ENCODE measurements at regions not wholly inside any gene's neighbourhood (a gene's known extent, or its start where the extent isn't known, plus 50 kb on each side); places are given as distances from the start of the nearest gene placed in this dataset.

DNA sequence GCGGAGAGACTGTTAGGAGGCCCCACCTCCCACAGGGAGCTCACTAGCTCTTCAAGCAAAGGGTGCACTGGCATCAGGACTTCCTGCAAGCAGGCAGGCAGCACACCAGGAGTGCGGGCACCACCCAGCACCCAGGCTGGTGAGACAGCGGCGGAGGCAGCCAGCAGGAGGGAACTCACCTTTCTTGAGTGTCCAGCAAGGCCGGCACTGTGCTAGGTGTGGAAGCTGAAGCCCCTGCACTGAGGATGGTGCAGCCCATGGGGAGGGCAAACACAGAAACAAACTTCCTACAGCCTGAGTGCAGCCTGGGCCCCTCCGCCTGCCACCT is 100.7 kb upstream of the ID2 start:
- H3K4me3 ChIP-seq (ENCODE audit: insufficient read length, low read depth) = no peak overlapping the region
- no peak for TF ChIP-seq YY1 (IDR thresholded peaks at IDR 0.05; ENCODE audit: insufficient read depth, insufficient read length)
- H3K9ac ChIP-seq (ENCODE audit: insufficient read length, low read depth) = no peak overlapping the region
- H3K27me3 ChIP-seq (ENCODE audit: insufficient read depth, insufficient read length) = no peaks in the 10 kb centered on the region
- H3K9me3 ChIP-seq (ENCODE audit: insufficient read depth, low read length) = no peaks in the 10 kb centered on the region
- DNase-seq (ENCODE audit: low read depth, low spot score) = no peak
- H3K36me3 ChIP-seq (ENCODE audit: insufficient read depth, insufficient read length, low read length) = no peaks in the 10 kb centered on the region
- peaks cover 15% of the 10 kb centered on the region for H3K4me1 ChIP-seq (ENCODE audit: insufficient read depth, insufficient read length)

DNA sequence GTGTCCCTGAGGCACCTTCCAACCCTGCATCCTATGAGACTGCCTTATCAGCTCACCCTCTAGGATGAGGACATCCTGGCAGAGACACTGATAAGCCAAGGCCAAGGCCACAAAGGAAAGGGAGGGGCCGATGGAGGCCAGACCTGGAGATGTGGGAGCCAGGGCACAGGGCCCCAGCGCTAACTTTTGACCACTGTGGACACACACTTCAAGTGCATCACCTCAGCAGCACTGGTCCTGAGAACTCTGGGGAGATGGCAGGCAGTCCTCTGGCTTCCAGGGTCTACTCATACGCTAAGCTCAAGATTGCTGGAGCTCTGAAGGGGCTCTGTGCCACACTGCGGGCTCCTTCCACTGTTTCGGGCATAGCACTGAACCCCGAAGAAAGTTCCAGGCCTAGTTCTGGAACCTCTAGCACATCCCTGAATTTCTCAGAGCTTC is 100.2 kb upstream of the ID2 start:
- H3K9ac ChIP-seq (ENCODE audit: insufficient read length, low read depth) = no peak overlapping the region
- H3K4me3 ChIP-seq (ENCODE audit: insufficient read length, low read depth) = no peak overlapping the region
- TF ChIP-seq ZNF274 (IDR thresholded peaks at IDR 0.05; ENCODE audit: low read depth, low read length) = no peak
- TF ChIP-seq YY1 (IDR thresholded peaks at IDR 0.05; ENCODE audit: insufficient read depth, insufficient read length) = no peak
- TF ChIP-seq SUZ12 (IDR thresholded peaks at IDR 0.05; ENCODE audit: extremely low read depth, insufficient read depth, insufficient read length) = no peak
- no peaks in the 10 kb centered on the region for H3K36me3 ChIP-seq (ENCODE audit: insufficient read depth, insufficient read length, low read length)
- no peaks in the 10 kb centered on the region for H3K27me3 ChIP-seq (ENCODE audit: insufficient read depth, insufficient read length)
- DNase-seq (ENCODE audit: low read depth, low spot score) = no peak
- H3K4me1 ChIP-seq (ENCODE audit: insufficient read depth, insufficient read length) = peaks cover 16% of the 10 kb centered on the region
- H3K9me3 ChIP-seq (ENCODE audit: insufficient read depth, low read length) = no peaks in the 10 kb centered on the region

DNA sequence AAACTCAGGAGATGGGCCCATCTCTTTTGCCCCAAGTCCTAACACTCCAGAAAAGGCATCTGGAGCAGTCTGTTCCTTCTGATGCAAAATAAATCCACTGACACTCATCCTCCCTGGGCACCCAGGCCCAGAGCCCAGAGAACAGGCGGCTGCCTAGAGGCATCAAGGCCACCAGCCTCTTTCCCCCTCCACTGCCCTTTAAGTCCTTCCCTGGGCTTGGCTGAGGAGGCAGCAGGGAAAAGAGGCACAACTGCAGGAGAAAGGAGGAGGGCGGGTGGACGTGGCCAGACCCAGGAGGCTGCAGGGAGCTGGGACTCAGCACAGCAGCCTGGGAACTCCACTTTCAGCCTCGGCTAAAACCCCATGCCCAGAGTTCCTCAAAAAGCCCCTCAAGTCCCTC is 99.7 kb upstream of the ID2 start:
- H3K4me1 ChIP-seq (ENCODE audit: insufficient read depth, insufficient read length) = peaks cover 17% of the 10 kb centered on the region
- DNase-seq (ENCODE audit: low read depth, low spot score) = no peak
- no peak overlapping the region for H3K9ac ChIP-seq (ENCODE audit: insufficient read length, low read depth)
- TF ChIP-seq ZNF274 (IDR thresholded peaks at IDR 0.05; ENCODE audit: low read depth, low read length) (no peak), YY1 (IDR thresholded peaks at IDR 0.05; ENCODE audit: insufficient read depth, insufficient read length) (no peak), SUZ12 (IDR thresholded peaks at IDR 0.05; ENCODE audit: extremely low read depth, insufficient read depth, insufficient read length) (no peak)
- H3K27me3 ChIP-seq (ENCODE audit: insufficient read depth, insufficient read length) = no peaks in the 10 kb centered on the region
- no peaks in the 10 kb centered on the region for H3K9me3 ChIP-seq (ENCODE audit: insufficient read depth, low read length)
- H3K4me3 ChIP-seq (ENCODE audit: insufficient read length, low read depth) = no peak overlapping the region
- no peaks in the 10 kb centered on the region for H3K36me3 ChIP-seq (ENCODE audit: insufficient read depth, insufficient read length, low read length)

DNA sequence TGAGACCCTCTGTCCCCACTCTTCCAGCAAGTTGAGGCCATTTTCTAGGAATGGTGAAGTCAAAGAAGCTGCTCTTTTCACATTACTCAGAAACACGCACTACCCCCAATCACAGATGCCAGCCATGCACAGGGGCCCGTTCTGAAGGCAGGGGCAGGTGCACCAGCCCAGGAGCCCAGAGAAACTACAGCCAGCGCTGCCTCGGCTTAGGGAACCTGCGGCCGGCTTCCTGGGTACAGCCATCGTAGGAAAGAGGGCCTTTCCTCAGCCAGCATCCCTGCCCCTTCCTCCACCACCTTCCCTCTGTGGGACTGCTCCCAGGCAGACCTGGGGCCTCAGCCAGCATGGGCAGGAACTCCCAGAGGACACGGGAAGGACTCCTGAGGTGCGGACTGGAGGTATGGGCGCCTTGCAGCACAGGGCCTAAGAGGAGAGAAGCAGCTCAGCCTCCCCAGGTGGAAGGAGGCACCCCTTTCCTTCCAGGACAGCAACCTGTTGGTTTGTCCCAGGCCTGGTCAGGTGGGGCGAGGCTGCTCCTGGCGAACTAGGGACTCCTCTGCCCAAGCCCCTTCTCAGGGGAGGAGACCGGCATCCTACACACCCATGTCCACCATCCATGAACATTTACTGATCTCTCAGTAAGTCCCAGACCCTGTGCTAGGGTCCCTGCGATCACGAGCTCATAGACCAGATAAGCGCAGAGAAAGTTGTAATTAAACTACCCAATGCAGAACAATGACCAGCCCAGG is 99.0 kb upstream of the ID2 start:
- Histone ChIP-seq H3K4me3 (ENCODE audit: insufficient read length, low read depth) (no peak overlapping the region), H3K9ac (ENCODE audit: insufficient read length, low read depth) (no peak overlapping the region), H3K27me3 (ENCODE audit: insufficient read depth, insufficient read length) (no peaks in the 10 kb centered on the region), H3K36me3 (ENCODE audit: insufficient read depth, insufficient read length, low read length) (no peaks in the 10 kb centered on the region), H3K9me3 (ENCODE audit: insufficient read depth, low read length) (no peaks in the 10 kb centered on the region), H3K4me1 (ENCODE audit: insufficient read depth, insufficient read length) (peaks cover 17% of the 10 kb centered on the region)
- TF ChIP-seq YY1 (IDR thresholded peaks at IDR 0.05; ENCODE audit: insufficient read depth, insufficient read length) = no peak
- no peak for TF ChIP-seq ZNF274 (IDR thresholded peaks at IDR 0.05; ENCODE audit: low read depth, low read length)
- DNase-seq (ENCODE audit: low read depth, low spot score) = no peak

DNA sequence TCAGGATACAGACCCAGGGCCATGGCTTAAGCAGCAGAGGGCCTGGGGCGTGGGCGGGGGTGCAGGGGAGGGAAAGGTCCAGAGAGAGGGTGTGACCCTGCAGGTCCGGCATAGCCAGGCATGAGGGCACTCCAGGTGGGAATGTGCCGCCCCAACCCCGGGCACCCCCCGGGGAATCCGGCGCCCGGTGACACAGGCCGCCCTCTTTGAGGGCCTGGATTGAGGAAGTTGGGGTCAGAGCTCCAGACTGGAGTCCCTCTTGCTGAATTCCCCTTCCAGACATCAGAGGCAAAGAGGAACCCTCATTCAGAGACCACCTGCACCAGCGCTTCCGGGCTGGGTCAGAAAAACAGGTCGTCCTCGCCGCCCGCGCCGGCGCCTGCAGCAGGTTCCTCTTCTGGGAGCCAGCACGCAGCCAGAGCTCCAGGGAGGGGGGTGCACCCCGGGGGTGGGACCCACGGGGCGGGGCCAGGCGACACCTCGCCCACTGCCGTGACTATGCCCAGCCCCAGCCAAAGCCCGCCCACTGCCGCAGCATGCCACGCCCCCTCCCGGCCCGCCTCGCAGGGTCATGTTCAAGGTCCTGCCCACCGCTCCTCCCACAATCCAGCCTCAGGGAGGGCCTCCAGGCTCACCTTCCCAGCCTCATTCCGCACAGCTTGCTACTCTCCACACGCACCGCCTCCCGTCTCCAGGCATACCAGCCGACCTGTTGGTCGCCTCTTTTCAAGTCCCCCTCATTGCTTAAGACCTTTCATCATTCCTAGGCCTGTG is 98.3 kb upstream of the ID2 start:
- H3K9me3 ChIP-seq (ENCODE audit: insufficient read depth, low read length) = no peaks in the 10 kb centered on the region

DNA sequence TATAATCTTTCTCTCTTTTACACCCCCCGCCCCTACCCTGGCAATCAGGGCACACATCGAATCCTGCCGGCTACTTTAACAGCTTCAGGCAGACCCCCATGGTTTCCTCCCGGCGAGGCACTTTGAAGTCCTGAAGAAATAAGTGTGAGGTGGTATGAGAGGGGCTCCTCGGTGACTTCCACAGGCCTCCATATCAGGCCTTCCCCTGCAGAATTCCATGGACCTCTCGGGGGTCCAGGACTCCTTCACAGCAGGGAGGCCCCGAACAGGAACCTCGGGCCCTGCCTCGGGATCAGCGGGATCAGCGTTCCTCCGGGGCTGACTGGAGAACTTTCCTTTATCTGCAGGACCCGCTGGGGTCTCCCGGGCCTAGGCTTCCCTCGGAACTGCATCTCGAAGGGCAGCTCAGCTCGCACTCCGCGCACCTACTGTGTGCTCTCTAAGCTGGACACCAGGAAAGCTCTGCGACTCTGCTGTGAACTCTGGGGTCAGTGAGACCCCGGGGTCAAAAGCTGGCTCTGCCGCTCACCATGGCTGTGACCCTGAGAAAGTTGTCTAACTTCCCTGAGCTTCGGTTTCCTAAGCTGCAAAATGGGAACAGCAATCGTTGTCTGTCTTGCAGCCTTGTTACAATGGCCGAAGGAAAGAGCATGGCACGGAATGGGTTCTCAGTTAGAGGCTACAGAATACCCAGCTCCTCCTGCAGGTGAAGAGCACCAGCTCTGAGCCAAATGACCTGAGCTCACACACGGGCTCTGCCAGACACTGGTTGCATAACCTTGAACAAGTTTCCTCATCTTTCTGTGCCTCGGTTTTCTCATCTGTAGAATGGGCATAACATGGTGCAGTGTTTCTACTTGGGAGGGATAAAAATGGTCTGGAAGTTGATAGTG is 97.4 kb upstream of the ID2 start:
- H3K36me3 ChIP-seq (ENCODE audit: insufficient read depth, insufficient read length, low read length) = no peaks in the 10 kb centered on the region
- DNase-seq (ENCODE audit: low read depth, low spot score) = no peak
- H3K27me3 ChIP-seq (ENCODE audit: insufficient read depth, insufficient read length) = no peaks in the 10 kb centered on the region
- TF ChIP-seq ZNF274 (IDR thresholded peaks at IDR 0.05; ENCODE audit: low read depth, low read length) (no peak), YY1 (IDR thresholded peaks at IDR 0.05; ENCODE audit: insufficient read depth, insufficient read length) (no peak), SUZ12 (IDR thresholded peaks at IDR 0.05; ENCODE audit: extremely low read depth, insufficient read depth, insufficient read length) (no peak)
- H3K4me1 ChIP-seq (ENCODE audit: insufficient read depth, insufficient read length) = peaks cover 17% of the 10 kb centered on the region
- H3K9me3 ChIP-seq (ENCODE audit: insufficient read depth, low read length) = no peaks in the 10 kb centered on the region
- peak overlapping the region; percentile 71 for H3K9ac ChIP-seq (ENCODE audit: insufficient read length, low read depth)
- peak overlapping the region; percentile 27 for H3K4me3 ChIP-seq (ENCODE audit: insufficient read length, low read depth)

More for the DNA sequence above, 98.3 kb upstream of the ID2 start:
- Histone ChIP-seq H3K27me3 (ENCODE audit: insufficient read depth, insufficient read length) (no peaks in the 10 kb centered on the region), H3K4me1 (ENCODE audit: insufficient read depth, insufficient read length) (peaks cover 17% of the 10 kb centered on the region), H3K36me3 (ENCODE audit: insufficient read depth, insufficient read length, low read length) (no peaks in the 10 kb centered on the region), H3K4me3 (ENCODE audit: insufficient read length, low read depth) (no peak overlapping the region), H3K9ac (ENCODE audit: insufficient read length, low read depth) (peak overlapping the region; percentile 71)
- DNase-seq (ENCODE audit: low read depth, low spot score) = peak; percentile 90
- TF ChIP-seq YY1 (IDR thresholded peaks at IDR 0.05; ENCODE audit: insufficient read depth, insufficient read length) (no peak), SUZ12 (IDR thresholded peaks at IDR 0.05; ENCODE audit: extremely low read depth, insufficient read depth, insufficient read length) (no peak), ZNF274 (IDR thresholded peaks at IDR 0.05; ENCODE audit: low read depth, low read length) (no peak)

Data from NT2/D1 (cell line).